Fibroblast of lung (primary cell): ENCODE measurements at regions not wholly inside any gene's neighbourhood (a gene's known extent, or its start where the extent isn't known, plus 50 kb on each side); places are given as distances from the start of the nearest gene placed in this dataset.

ENCODE experiments used
- DNase-seq, 2 donors: peaks; one replicate each; pipeline versions ENCODE4 v3.0.0 to v3.0.0-alpha.2; 2010; ENCODE audit warnings: low read depth in 2 of 2
- H2AFZ ChIP-seq: 2 replicates; pipeline ENCODE4 v1.5.1; 2012; ENCODE audit warnings: low read length, control low read depth, inconsistent platforms
- H3K27ac ChIP-seq: 2 replicates; pipeline ENCODE4 v1.5.1; 2011; ENCODE audit warnings: low read length, control low read depth; ENCODE audit not compliant: insufficient read depth
- H3K27me3 ChIP-seq: 2 replicates; pipeline ENCODE4 v1.5.1; 2011; ENCODE audit warnings: mild to moderate bottlenecking, low read length; ENCODE audit not compliant: control insufficient read depth, insufficient read depth
- H3K36me3 ChIP-seq: 2 replicates; pipeline ENCODE4 v1.5.1; 2011; ENCODE audit warnings: low read length; ENCODE audit not compliant: control insufficient read depth, insufficient read depth
- H3K4me1 ChIP-seq: 2 replicates; pipeline ENCODE4 v1.5.1; 2011; ENCODE audit warnings: low read length; ENCODE audit not compliant: control insufficient read depth, insufficient read depth; ENCODE audit errors: extremely low read depth
- H3K4me2 ChIP-seq: 2 replicates; pipeline ENCODE4 v1.5.1; 2011; ENCODE audit warnings: low read length, control low read depth; ENCODE audit not compliant: insufficient read depth; ENCODE audit errors: extremely low read depth
- H3K4me3 ChIP-seq, 4 experiments: fragments of 200-600 bp in 1 of 4; sonication (generic) in 1 of 4; replicated peaks in 1 of 4; 2 replicates each; pipeline ENCODE4 v1.5.1; 2011 to 2016; ENCODE audit warnings: low read length in 4 of 4, low read depth in 3 of 4, mild to moderate bottlenecking in 3 of 4, control low read depth in 2 of 4, inconsistent platforms in 1 of 4, mixed read lengths in 1 of 4; ENCODE audit not compliant: insufficient read depth in 1 of 4; ENCODE audit errors: control extremely low read depth in 1 of 4
- H3K79me2 ChIP-seq: 2 replicates; pipeline ENCODE4 v1.5.1; 2012; ENCODE audit warnings: mild to moderate bottlenecking, low read length, inconsistent platforms; ENCODE audit not compliant: control insufficient read depth, insufficient read depth
- H3K9ac ChIP-seq: 2 replicates; pipeline ENCODE4 v1.5.1; 2011; ENCODE audit warnings: mild to moderate bottlenecking, low read length, control low read depth; ENCODE audit not compliant: insufficient read depth
- H3K9me3 ChIP-seq: 2 replicates; pipeline ENCODE4 v1.5.1; 2012; ENCODE audit warnings: low read depth, low read length; ENCODE audit not compliant: control insufficient read depth, insufficient read depth
- H4K20me1 ChIP-seq: 2 replicates; pipeline ENCODE4 v1.5.1; 2011; ENCODE audit warnings: low read length; ENCODE audit not compliant: control insufficient read depth, insufficient read depth; ENCODE audit errors: extremely low read depth
- CTCF ChIP-seq, 2 donors: IDR thresholded peaks in 1 of 2; conservative IDR thresholded peaks in 1 of 2; 1 replicate in 1 of 2; 2 replicates in 1 of 2; pipeline ENCODE4 v1.5.1; 2011 to 2012; ENCODE audit warnings: low read length in 2 of 2, control low read depth in 1 of 2, inconsistent platforms in 1 of 2, low read depth in 1 of 2, mild to moderate bottlenecking in 1 of 2
- EZH2 ChIP-seq: IDR thresholded peaks from 2 replicates; pipeline ENCODE4 v1.5.1; 2012; ENCODE audit warnings: low read length, control low read depth, mild to moderate bottlenecking; ENCODE audit errors: missing control alignments

- TF ChIP-seq EZH2, result no peak
- no peaks in the 10 kb centered on the region for H4K20me1 ChIP-seq
- no peak overlapping the region for H3K27ac ChIP-seq
- H2AFZ ChIP-seq, result no peak overlapping the region
- DNase-seq, result no peak
- no peaks in the 10 kb centered on the region for H3K9me3 ChIP-seq
- no peak overlapping the region for H3K4me2 ChIP-seq
- H3K36me3 ChIP-seq, result no peaks in the 10 kb centered on the region
- H3K4me1 ChIP-seq, result no peaks in the 10 kb centered on the region
- H3K27me3 ChIP-seq, result peaks cover 5% of the 10 kb centered on the region
- H3K9ac ChIP-seq, result no peak overlapping the region
- H3K79me2 ChIP-seq, result no peaks in the 10 kb centered on the region
- H3K4me3 ChIP-seq, result no peak overlapping the region
Measured at GRCh38 chr1:222234351-222234750, 313.6 kb downstream of the HHIPL2 start.

- H3K79me2 ChIP-seq, result no peaks in the 10 kb centered on the region
- no peaks in the 10 kb centered on the region for H3K9me3 ChIP-seq
- no peak overlapping the region for H3K9ac ChIP-seq
- H2AFZ ChIP-seq, result no peak overlapping the region
- H3K4me1 ChIP-seq, result no peaks in the 10 kb centered on the region
- no peak for TF ChIP-seq EZH2
- TF ChIP-seq CTCF (conservative IDR thresholded peaks at IDR 0.05 in 1 of 2, IDR thresholded peaks at IDR 0.05 in 1 of 2; ENCODE audit: low read depth in 1 of 2, low read length in 2 of 2), result no peak
- H3K4me2 ChIP-seq, result no peak overlapping the region
- H3K36me3 ChIP-seq, result no peaks in the 10 kb centered on the region
- H3K4me3 ChIP-seq, result no peak overlapping the region
- H3K27me3 ChIP-seq, result peaks cover 5% of the 10 kb centered on the region
- H3K27ac ChIP-seq, result no peak overlapping the region
- no peaks in the 10 kb centered on the region for H4K20me1 ChIP-seq
- DNase-seq, result peak; percentile 28 to 29
Measured at GRCh38 chr1:222233444-222234158, 314.3 kb downstream of the HHIPL2 start.

GRCh38 chr1:222232842-222233241, 315.1 kb downstream of the HHIPL2 start:
- no peaks in the 10 kb centered on the region for H3K9me3 ChIP-seq
- H3K27me3 ChIP-seq, result peaks cover 5% of the 10 kb centered on the region
- H3K4me3 ChIP-seq, result no peak overlapping the region
- TF ChIP-seq CTCF (conservative IDR thresholded peaks at IDR 0.05 in 1 of 2, IDR thresholded peaks at IDR 0.05 in 1 of 2; ENCODE audit: low read depth in 1 of 2, low read length in 2 of 2) (no peak), EZH2 (no peak)
- no peak for DNase-seq
- H4K20me1 ChIP-seq, result no peaks in the 10 kb centered on the region
- no peak overlapping the region for H3K9ac ChIP-seq
- no peaks in the 10 kb centered on the region for H3K79me2 ChIP-seq
- H3K4me2 ChIP-seq, result no peak overlapping the region
- H2AFZ ChIP-seq, result no peak overlapping the region
- H3K4me1 ChIP-seq, result no peaks in the 10 kb centered on the region
- H3K27ac ChIP-seq, result no peak overlapping the region
- H3K36me3 ChIP-seq, result no peaks in the 10 kb centered on the region
